HuH-7.5 (cell line): ENCODE measurements at regions not wholly inside any gene's neighbourhood (a gene's known extent, or its start where the extent isn't known, plus 50 kb on each side); places are given as distances from the start of the nearest gene placed in this dataset.

Experiments
- DNase-seq: peaks from one replicate; pipeline ENCODE4 v3.0.0; 2011; ENCODE audit warnings: low spot score

DNA sequence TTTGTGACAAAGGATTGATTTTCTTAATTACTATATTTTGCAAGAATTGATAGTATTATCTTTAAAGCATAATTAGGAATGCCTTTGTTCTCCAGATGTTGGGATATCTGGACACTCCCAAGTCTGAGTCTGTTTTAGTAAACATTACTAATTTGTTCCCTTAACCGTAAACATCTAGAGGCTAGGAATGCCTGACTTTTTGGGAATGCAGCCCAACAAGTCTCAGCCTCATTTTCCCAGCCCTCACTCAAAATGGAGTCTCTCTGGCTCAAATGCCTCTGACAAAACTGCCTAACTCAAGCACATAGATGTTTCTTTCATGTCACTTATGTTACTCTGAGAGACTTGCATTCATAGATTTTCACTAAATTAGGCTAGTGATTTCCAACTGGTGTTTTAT lies 297.0 kb upstream of the CLNK start:
- no peak for DNase-seq

DNA sequence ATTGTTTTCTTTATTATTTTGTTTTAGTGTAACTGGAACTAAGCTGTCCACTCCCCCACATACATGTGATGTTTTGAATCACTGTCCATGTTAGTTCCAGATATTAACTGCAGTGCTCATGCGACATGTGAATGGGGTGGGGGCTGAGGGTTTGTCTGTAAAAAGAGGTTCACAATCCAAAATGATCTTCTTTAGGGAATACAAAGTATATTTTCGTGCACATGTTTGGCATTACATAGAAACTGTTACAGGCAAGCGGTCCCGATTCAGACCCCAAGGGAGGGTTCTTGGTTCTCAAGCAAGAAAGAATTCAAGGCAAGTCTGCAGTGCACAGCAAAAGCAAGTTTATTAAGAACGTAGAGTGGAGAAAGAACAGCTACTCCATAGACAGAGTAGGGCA lies 296.5 kb upstream of the CLNK start:
- DNase-seq: no peak

- no peak for DNase-seq
Observed at GRCh38 chr4:10979032-10979431, 294.5 kb upstream of the CLNK start.

DNA sequence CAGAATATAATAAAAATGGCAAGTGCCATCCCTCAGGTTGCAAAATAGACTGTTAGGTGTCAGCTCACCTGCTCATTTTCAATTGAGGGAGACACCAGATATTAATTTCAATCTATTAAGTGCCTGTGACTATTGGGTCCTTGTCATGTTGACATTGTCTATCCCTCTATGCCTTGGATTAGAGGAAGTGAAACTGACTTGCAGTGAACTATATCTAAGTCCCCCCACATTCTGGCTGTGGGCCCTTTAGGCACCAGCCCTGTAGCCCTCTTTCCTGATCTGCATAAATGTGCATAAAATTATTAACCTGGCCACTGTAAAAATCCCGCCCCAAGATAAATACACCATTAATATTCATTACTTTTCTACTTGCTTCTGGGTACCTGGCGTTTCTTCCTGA lies 293.0 kb upstream of the CLNK start:
- no peak for DNase-seq

DNA sequence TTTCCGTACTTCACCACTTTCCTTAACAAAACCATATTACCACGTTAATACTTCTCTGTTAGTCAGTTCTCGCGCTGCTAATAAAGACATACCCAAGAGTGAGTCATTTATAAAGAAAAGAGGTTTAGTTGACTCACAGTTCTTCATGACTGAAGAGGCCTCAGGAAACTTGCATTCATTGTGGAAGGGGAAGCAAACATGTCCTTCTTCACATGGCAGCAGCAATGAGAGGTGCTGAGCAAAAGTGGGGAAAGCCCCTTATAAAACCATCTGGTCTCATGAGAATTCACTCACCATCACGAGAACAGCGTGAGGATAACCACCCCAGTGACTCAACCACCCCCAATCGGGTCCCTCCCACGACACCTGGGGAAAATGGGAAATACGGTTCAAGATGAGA lies 289.8 kb upstream of the CLNK start:
- no peak for DNase-seq

DNA sequence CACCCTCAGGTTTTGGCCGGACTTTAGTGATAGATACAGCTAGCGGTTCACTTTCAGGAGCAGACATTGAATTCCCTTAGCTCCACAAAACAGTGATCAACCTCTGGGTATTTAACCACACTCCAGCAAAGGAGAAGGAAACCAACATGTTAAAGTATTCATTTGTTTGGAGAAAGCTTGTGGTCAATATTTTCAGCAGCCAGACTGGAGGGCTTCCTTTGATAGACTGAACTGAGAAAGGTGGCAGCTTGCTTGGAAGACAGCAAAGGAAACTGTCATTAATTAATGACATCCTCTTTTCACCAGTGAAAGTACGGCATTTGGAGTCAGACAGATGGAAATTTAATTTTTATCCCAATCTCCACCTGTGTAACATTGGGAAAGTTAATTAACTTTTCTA lies 289.1 kb upstream of the CLNK start:
- no peak for DNase-seq

DNA sequence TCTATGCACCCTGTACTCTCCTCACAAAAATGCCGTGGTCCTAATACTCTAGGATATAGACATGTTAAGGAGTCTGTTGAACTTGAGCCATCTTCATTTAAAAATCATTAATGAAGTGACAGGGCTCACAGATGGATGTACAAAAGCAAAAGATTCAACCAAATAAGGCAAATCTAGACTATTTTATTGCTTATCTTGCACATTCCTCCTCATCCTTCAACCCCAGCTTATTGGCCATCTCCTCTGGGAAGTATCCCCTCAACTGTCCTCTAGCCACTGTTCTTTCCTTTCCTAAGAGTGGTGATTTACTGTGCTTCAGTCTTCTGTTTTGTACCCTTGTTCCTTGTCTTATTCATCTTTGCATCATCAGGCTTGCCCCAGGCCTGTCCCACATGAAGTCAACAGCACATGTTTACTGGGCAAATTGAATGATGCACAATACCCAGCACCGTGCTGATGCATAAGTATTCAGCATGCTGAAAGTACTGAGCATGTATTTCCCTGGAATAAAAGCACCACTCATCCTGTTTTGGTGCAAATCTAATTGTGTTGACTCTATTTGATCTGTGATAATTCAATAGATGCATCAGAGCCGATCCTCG lies 287.3 kb upstream of the CLNK start:
- no peak for DNase-seq

DNA sequence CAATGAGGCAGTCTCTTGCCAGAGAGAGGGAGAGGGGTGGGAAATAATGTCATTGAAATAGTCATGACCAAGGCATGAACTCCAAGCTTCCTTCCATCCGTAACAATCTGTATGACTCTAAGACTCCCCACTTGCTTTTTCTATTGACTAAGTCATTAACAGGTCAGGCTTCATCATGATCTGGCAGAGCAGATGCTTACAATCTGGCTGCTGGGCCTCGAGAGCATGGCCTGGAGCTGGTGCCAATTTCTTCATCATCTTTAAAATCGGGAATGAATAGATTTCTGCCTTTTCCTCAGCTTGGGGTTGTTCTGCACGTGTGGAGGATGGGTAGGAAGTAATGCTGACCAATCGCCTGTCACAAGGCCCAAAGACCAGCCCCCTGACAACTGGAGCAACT lies 280.6 kb upstream of the CLNK start:
- no peak for DNase-seq

DNA sequence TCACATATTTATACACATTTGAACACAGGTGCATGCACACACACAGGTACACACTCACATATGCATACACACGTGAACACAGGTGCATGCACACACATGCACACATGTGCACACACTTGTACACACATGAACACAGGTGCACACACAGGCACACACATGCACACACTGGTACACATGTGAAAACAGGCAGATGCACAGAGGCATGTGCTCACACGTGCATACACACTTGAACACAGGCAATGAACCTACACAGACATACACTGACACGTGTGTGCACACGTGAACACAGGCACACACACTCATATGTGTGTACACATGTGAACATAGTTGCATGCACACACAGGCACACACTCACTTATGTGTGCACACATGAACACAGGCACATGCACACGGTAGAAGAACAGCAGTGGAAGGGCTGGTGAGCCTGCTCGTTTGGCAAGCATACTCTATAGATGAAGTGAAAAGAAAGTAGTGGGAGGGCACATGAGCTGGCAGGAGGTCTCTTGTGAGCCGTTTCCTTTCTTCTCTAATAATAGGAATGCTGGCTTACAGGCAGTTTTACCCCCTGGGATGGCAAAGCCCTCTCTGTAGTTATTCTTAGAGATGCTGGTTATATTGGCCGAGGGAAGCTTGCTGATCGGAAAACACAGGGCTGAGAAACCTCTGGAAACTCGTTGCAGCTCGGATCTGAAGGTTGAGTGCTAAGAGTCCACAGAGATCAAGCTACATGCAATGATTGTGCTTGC lies 279.6 kb upstream of the CLNK start:
- no peak for DNase-seq

GRCh38 chr4:10963241-10963640 lies 278.7 kb upstream of the CLNK start:
- no peak for DNase-seq

GRCh38 chr4:10962246-10962645 lies 277.7 kb upstream of the CLNK start:
- DNase-seq: no peak

DNA sequence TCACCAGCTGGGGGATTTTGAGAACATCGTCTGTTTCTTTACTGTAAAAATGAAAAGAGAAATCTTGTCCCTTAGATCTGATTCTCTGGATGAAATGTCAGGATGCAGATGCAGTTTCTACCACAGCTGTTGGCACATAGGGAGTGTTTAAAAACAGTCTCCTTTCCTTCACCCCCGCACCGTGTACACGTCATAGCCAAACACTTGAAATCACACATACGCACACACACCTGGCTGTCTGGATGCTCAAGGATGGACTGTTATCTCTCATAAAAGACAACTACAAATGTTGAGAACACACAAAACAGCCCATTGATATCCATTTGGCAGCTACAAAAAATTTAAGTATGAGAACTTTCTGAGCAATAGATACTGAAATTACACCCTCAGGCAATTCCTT lies 275.8 kb upstream of the CLNK start:
- no peak for DNase-seq

DNA sequence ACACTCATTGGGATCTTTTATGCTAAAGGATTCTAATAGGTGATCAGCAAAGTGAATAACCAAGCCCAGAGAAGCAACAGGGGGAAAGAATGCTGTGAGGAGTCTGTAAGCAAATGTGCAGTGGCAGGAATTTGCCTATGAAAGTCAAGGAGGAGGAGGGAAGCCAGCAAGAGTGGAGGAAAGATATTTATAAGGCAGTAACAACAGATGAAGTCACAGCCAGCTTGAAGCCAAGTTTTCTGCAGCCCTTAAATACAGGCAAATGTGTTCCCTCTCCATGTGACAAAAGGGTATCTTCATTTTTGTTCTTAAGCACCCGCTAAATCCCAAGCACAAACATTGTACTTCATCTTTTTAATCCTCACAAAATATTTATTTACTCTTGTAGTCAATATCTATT lies 275.0 kb upstream of the CLNK start:
- no peak for DNase-seq

DNA sequence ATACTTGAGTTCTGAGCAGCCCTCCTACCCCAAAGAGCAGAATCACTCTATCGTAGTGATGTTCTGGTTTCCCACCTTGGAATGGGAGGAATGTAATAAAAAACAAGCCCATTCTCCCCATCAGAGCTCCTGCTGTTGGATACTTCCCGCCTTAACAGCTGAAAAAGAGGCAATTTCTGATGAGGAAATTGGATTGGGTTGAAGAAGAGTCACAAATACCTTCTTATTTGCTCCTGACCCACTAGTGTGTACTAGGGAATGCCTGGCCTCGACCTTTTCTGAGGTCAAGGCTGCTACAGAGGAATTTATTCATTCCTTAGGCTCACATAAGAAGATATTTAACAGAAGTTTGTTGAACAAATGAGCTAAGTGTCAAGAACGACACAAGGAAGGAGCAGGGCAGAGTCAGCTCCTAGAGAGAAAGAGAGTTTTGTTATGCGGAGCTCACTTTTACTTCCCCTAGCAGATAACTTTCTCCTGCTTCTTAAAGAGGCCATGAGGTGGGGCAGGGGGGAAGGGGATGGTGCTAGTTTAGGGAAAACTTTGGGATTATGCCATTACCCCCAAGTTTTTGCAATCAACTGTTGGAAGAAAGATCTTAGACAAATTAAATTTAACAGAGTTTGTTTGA lies 273.8 kb upstream of the CLNK start:
- no peak for DNase-seq

GRCh38 chr4:10951306-10951705 lies 266.7 kb upstream of the CLNK start:
- DNase-seq: no peak

GRCh38 chr4:10949039-10949733 lies 264.6 kb upstream of the CLNK start:
- no peak for DNase-seq

DNA sequence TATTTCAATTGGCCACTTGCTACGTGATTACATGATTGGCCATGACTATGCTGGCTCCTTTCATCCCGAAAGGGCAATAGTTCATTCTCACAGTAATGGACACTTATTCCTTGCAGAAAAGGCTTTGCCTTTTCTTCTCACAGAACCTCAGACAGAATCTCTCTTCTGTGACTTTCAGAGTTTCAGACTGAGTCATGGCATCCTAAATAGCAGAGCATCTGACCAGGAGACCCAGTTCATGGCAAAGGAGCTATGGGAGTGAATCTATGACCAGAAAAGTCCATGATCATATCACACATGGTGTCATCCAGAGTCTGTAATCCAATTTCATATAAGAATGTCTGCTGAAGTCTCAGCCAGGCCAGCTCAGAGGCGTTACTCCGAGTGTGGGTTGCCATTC lies 263.3 kb upstream of the CLNK start:
- no peak for DNase-seq

DNA sequence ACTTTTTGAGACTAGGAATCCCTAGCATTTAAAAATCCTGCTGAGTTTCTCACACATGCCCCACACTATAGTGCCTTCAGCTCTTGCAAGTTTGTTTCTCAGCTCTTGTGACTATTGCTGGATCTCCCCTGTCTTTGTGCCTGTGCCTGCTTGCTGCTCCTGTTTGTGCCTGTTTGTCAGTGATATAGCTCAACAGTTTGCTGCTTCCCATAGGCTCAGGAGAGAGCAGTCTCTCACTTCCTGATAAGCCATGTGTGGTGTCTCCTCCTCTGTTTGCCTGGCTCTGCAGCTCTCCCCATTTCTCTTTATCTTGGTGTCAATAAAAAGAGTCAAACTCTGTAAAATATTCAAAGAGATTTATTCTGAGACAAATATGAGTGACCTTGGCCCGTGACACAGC lies 259.8 kb upstream of the CLNK start:
- no peak for DNase-seq

- DNase-seq: no peak
Observed at GRCh38 chr4:10942156-10942555, 257.6 kb upstream of the CLNK start.

- DNase-seq: no peak
Observed at GRCh38 chr4:10929818-10930217, 245.2 kb upstream of the CLNK start.

- no peak for DNase-seq
Observed at GRCh38 chr4:10925996-10926395, 241.4 kb upstream of the CLNK start.

DNA sequence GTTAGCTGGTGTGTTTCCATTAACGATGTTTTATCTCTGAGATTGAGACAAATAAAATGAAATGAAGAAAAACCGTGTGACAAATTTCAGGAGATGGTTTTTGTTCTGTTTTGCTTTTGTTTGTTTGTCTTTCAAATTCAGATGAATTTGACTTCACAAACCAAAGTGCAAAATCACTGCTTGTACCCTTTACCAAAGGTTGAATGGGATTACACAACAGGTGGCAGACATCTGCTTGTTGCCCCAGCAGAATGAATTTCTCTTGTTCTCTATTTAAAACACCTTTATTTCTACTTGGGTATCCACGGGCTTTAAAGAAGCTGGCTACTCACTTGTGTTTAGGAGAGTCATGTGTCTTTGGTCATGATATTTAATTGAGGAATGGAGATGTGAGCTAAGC lies 239.7 kb upstream of the CLNK start:
- DNase-seq: no peak

- DNase-seq: no peak
Observed at GRCh38 chr4:10917566-10917965, 233.0 kb upstream of the CLNK start.
